ENCODE measurements at regions not wholly inside any gene's neighbourhood (a gene's known extent, or its start where the extent isn't known, plus 50 kb on each side); places are given as distances from the start of the nearest gene placed in this dataset.

DNA sequence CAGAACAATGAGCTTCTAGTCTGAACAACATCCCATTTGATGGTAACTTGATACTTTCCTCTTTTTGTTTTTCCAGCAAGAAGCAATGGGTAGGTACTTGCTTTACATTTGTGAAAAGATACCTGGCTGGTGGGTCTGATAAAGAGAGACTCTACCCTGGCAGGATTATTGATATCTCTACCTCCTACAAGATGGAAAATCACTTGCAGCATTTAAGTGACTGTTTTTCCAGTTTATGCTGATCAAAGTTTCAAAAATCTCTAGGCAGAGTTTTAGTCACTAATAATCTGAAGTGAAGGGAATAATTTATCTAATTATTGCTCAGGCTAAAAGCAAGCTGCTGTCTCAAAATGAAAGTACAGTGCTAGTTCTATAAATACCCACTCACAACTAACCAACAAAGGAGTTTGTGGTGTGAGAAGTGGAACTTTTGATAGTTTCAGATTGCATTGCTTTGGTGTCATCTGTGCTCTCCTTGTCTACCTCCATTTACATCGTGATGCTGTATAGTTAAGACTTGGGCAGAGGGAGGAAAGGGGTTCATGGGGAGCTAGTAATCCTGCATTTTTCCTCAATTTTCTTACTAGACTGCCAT lies 86.0 kb upstream of the ANKRD1 start:
- TF ChIP-seq, protein P1, sequence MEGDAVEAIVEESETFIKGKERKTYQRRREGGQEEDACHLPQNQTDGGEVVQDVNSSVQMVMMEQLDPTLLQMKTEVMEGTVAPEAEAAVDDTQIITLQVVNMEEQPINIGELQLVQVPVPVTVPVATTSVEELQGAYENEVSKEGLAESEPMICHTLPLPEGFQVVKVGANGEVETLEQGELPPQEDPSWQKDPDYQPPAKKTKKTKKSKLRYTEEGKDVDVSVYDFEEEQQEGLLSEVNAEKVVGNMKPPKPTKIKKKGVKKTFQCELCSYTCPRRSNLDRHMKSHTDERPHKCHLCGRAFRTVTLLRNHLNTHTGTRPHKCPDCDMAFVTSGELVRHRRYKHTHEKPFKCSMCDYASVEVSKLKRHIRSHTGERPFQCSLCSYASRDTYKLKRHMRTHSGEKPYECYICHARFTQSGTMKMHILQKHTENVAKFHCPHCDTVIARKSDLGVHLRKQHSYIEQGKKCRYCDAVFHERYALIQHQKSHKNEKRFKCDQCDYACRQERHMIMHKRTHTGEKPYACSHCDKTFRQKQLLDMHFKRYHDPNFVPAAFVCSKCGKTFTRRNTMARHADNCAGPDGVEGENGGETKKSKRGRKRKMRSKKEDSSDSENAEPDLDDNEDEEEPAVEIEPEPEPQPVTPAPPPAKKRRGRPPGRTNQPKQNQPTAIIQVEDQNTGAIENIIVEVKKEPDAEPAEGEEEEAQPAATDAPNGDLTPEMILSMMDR (IDR thresholded peaks at IDR 0.05) = no peak
- no peak for TF ChIP-seq EZH2 (IDR thresholded peaks at IDR 0.05; ENCODE audit: borderline replicate concordance, insufficient read depth, low read depth, low read length, poor library complexity, severe bottlenecking)
- no peaks in the 10 kb centered on the region for H3K27me3 ChIP-seq (replicated peaks in 1 of 4; ENCODE audit: control extremely low read depth in 1 of 4, control insufficient read depth in 3 of 4, insufficient read depth in 4 of 4, low read length in 3 of 4)
- H3K9me3 Mint-ChIP-seq (ENCODE audit: insufficient read depth) = no peaks in the 10 kb centered on the region
- H3K27ac ChIP-seq (ENCODE audit: low read length in 2 of 2) = peak overlapping the region; percentile 74 to 79
- no CpG with 5 or more reads among the region's 1 CpG for WGBS (ENCODE audit: insufficient coverage)
- H2AFZ ChIP-seq (ENCODE audit: insufficient read depth, low read depth, low read length, poor library complexity, severe bottlenecking) = peak overlapping the region; percentile 71
- peaks cover 39% of the 10 kb centered on the region for H3K4me1 Mint-ChIP-seq
- peak overlapping the region; percentile 65 for H3K4me2 ChIP-seq (replicated peaks; ENCODE audit: low read depth, low read length, poor library complexity, severe bottlenecking)
- peak overlapping the region; percentile 78 for H3K4me3 Mint-ChIP-seq
- H3K36me3 ChIP-seq (replicated peaks in 1 of 2; ENCODE audit: control extremely low read depth in 1 of 2, control insufficient read depth in 1 of 2, extremely low read depth in 1 of 2, insufficient read depth in 2 of 2, low read length in 1 of 2) = no peaks in the 10 kb centered on the region
- no peaks in the 10 kb centered on the region for H3K27me3 Mint-ChIP-seq
- H3K27ac Mint-ChIP-seq = peak overlapping the region; percentile 87
- H4K20me1 ChIP-seq (ENCODE audit: control insufficient read depth, insufficient read depth, low read length, poor library complexity, severe bottlenecking) = no peaks in the 10 kb centered on the region
- H3K4me3 ChIP-seq (ENCODE audit: control extremely low read depth in 1 of 5, extremely low read depth in 1 of 5, insufficient read depth in 1 of 5, low read depth in 2 of 5, low read length in 4 of 5) = peak overlapping the region in 3 of 5 experiments; percentile 2 to 47 (median 15)
- peak overlapping the region; percentile 49 for H3K9ac ChIP-seq (ENCODE audit: low read length)
- ATAC-seq (ENCODE audit: low read depth) (peak; percentile 46), DNase-seq (peak; percentile 57)
- ChIA-PET CTCF (interaction anchor here (0.6 to 17.2 kb wide), 36 partner anchors 11 to 922 kb away, joined by 3 to 261 read pairs (median 4); partner anchors contain the start of genes PCGF5 and PPP1R3C), POLR2A (no interaction called here)
- no peaks in the 10 kb centered on the region for H3K79me2 ChIP-seq (ENCODE audit: control insufficient read depth, insufficient read depth, low read length)
- intact Hi-C loops (cut with micrococcal nuclease) = loop anchor here (1.0 to 5.0 kb wide), 6 partner anchors 84 to 628 kb away; partner anchors contain the start of gene HECTD2
- H3K4me1 ChIP-seq (ENCODE audit: control insufficient read depth in 2 of 2, insufficient read depth in 2 of 2, low read length in 2 of 2) = peaks cover 35 to 38% of the 10 kb centered on the region in 2 donors
- H3K9me3 ChIP-seq (ENCODE audit: control extremely low read depth in 1 of 3, control insufficient read depth in 2 of 3, insufficient read depth in 1 of 3, low read length in 2 of 3) = no peaks in the 10 kb centered on the region

DNA sequence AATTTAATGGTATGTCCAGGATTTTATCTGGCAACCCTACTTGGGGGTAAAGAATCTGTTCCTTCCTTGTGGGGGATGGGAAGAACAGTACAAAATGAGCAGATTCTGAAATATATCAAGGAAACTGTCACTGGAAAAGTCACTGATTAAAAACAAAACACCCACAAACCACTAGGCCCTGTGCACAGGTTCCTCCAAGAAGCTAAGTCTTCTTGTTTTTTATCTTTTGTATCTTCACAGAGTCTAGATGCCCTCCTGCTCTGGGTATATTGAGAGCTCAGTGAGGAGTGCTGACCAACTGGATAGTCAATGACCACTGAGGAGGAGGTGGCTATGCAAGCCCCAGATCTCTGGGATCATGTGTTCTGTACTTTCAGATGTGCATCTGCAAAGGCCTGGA lies 86.8 kb upstream of the ANKRD1 start:
- TF ChIP-seq, protein P1 (IDR thresholded peaks at IDR 0.05) = no peak
- TF ChIP-seq EZH2 (IDR thresholded peaks at IDR 0.05; ENCODE audit: borderline replicate concordance, insufficient read depth, low read depth, low read length, poor library complexity, severe bottlenecking) = no peak
- no peaks in the 10 kb centered on the region for H3K27me3 ChIP-seq (replicated peaks in 1 of 4; ENCODE audit: control extremely low read depth in 1 of 4, control insufficient read depth in 3 of 4, insufficient read depth in 4 of 4, low read length in 3 of 4)
- Mint-ChIP-seq H3K9me3 (ENCODE audit: insufficient read depth) (no peaks in the 10 kb centered on the region), H3K4me3 (no peak overlapping the region), H3K27me3 (no peaks in the 10 kb centered on the region), H3K27ac (no peak overlapping the region), H3K4me1 (peaks cover 37% of the 10 kb centered on the region)
- intact Hi-C loops (cut with micrococcal nuclease) = loop anchor here (2.0 to 5.0 kb wide), 3 partner anchors 83 to 403 kb away; partner anchors contain the start of gene HECTD2
- no peak overlapping the region for H3K9ac ChIP-seq (ENCODE audit: low read length)
- peak overlapping the region; percentile 65 for H3K4me2 ChIP-seq (replicated peaks; ENCODE audit: low read depth, low read length, poor library complexity, severe bottlenecking)
- CTCF ChIA-PET = interaction anchor here (0.6 to 17.2 kb wide), 7 partner anchors 32 to 921 kb away, joined by 3 to 261 read pairs (median 5); no protein-coding TSS in a partner anchor
- H4K20me1 ChIP-seq (ENCODE audit: control insufficient read depth, insufficient read depth, low read length, poor library complexity, severe bottlenecking) = no peaks in the 10 kb centered on the region
- ATAC-seq (ENCODE audit: low read depth) (no peak), DNase-seq (no peak)
- POLR2A ChIA-PET = no interaction called here
- no peak overlapping the region for H2AFZ ChIP-seq (ENCODE audit: insufficient read depth, low read depth, low read length, poor library complexity, severe bottlenecking)
- no peaks in the 10 kb centered on the region for H3K79me2 ChIP-seq (ENCODE audit: control insufficient read depth, insufficient read depth, low read length)
- peaks cover 35 to 38% of the 10 kb centered on the region in 2 donors for H3K4me1 ChIP-seq (ENCODE audit: control insufficient read depth in 2 of 2, insufficient read depth in 2 of 2, low read length in 2 of 2)
- no peak overlapping the region for H3K27ac ChIP-seq (ENCODE audit: low read length in 2 of 2)
- no peak overlapping the region for H3K4me3 ChIP-seq (ENCODE audit: control extremely low read depth in 1 of 5, extremely low read depth in 1 of 5, insufficient read depth in 1 of 5, low read depth in 2 of 5, low read length in 4 of 5)
- H3K9me3 ChIP-seq (ENCODE audit: control extremely low read depth in 1 of 3, control insufficient read depth in 2 of 3, insufficient read depth in 1 of 3, low read length in 2 of 3) = no peaks in the 10 kb centered on the region
- H3K36me3 ChIP-seq (replicated peaks in 1 of 2; ENCODE audit: control extremely low read depth in 1 of 2, control insufficient read depth in 1 of 2, extremely low read depth in 1 of 2, insufficient read depth in 2 of 2, low read length in 1 of 2) = no peaks in the 10 kb centered on the region

Data from B cell (primary cell).